WTC11 (cell line): ENCODE measurements at regions not wholly inside any gene's neighbourhood (a gene's known extent, or its start where the extent isn't known, plus 50 kb on each side); places are given as distances from the start of the nearest gene placed in this dataset.

Source experiments
- ATF3 ChIP-seq: sonication (generic); formaldehyde crosslinking; conservative IDR thresholded peaks from 2 replicates; pipeline ENCODE4 v1.8.1; 2022; ENCODE audit warnings: mild to moderate bottlenecking, missing genetic modification reagents
- ELF4 ChIP-seq: sonication (generic); formaldehyde crosslinking; IDR thresholded peaks from 2 replicates; pipeline ENCODE4 v1.8.1; 2022; ENCODE audit warnings: low read depth, mild to moderate bottlenecking, moderate library complexity, missing genetic modification reagents
- GRHL2 ChIP-seq: fragments of 250-450 bp; sonication (Bioruptor Pico); IDR thresholded peaks from 2 replicates; pipeline ENCODE4 v1.8.0; 2022; ENCODE audit warnings: mild to moderate bottlenecking, moderate library complexity; ENCODE audit not compliant: insufficient replicate concordance, severe bottlenecking
- JUN ChIP-seq: sonication (generic); formaldehyde crosslinking; IDR thresholded peaks from 2 replicates; pipeline ENCODE4 v1.8.0; 2023; ENCODE audit warnings: mild to moderate bottlenecking, missing genetic modification reagents
- NR1H2 ChIP-seq: sonication (generic); formaldehyde crosslinking; IDR thresholded peaks from 2 replicates; pipeline ENCODE4 v1.9.0; 2021; ENCODE audit warnings: mild to moderate bottlenecking, moderate library complexity, missing genetic modification reagents
- TP53 ChIP-seq: sonication (generic); formaldehyde crosslinking; IDR thresholded peaks from 2 replicates; pipeline ENCODE4 v1.8.1; 2023; ENCODE audit warnings: mild to moderate bottlenecking, missing genetic modification reagents
- ZBTB21 ChIP-seq: sonication (generic); formaldehyde crosslinking; IDR thresholded peaks from 2 replicates; pipeline ENCODE4 v1.8.1; 2023; ENCODE audit warnings: mild to moderate bottlenecking, missing genetic modification reagents, borderline replicate concordance
- ZNF121 ChIP-seq: sonication (generic); formaldehyde crosslinking; IDR thresholded peaks from 2 replicates; pipeline ENCODE4 v1.8.0; 2023; ENCODE audit warnings: missing genetic modification reagents
- ZSCAN18 ChIP-seq: fragments of 250-450 bp; sonication (Bioruptor Pico); IDR thresholded peaks from 2 replicates; pipeline ENCODE4 v2.1.2; 2022; ENCODE audit warnings: mild to moderate bottlenecking, moderate library complexity
- TF ChIP-seq, protein P1 (sequence below): fragments of 200-600 bp; IDR thresholded peaks from 2 replicates; pipeline ENCODE4 v1.8.0; 2022; ENCODE audit warnings: antibody characterized with exemption
- TF ChIP-seq, protein P2 (sequence below): sonication (generic); formaldehyde crosslinking; IDR thresholded peaks from 2 replicates; pipeline ENCODE4 v1.8.0; 2022; ENCODE audit warnings: mild to moderate bottlenecking, missing genetic modification reagents
- TF ChIP-seq, protein P3 (sequence below): sonication (generic); formaldehyde crosslinking; IDR thresholded peaks from 2 replicates; pipeline ENCODE4 v1.8.1; 2023; ENCODE audit warnings: mild to moderate bottlenecking, missing genetic modification reagents

- no peak for TF ChIP-seq ZBTB21 (CRISPR knock-in tag)
- TF ChIP-seq, protein P1, sequence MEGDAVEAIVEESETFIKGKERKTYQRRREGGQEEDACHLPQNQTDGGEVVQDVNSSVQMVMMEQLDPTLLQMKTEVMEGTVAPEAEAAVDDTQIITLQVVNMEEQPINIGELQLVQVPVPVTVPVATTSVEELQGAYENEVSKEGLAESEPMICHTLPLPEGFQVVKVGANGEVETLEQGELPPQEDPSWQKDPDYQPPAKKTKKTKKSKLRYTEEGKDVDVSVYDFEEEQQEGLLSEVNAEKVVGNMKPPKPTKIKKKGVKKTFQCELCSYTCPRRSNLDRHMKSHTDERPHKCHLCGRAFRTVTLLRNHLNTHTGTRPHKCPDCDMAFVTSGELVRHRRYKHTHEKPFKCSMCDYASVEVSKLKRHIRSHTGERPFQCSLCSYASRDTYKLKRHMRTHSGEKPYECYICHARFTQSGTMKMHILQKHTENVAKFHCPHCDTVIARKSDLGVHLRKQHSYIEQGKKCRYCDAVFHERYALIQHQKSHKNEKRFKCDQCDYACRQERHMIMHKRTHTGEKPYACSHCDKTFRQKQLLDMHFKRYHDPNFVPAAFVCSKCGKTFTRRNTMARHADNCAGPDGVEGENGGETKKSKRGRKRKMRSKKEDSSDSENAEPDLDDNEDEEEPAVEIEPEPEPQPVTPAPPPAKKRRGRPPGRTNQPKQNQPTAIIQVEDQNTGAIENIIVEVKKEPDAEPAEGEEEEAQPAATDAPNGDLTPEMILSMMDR: no peak
- TF ChIP-seq, protein P2, sequence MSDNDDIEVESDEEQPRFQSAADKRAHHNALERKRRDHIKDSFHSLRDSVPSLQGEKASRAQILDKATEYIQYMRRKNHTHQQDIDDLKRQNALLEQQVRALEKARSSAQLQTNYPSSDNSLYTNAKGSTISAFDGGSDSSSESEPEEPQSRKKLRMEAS (CRISPR knock-in tag): no peak
- TF ChIP-seq JUN (CRISPR knock-in tag): no peak
- no peak for TF ChIP-seq ATF3
- TF ChIP-seq ZSCAN18: no peak
- no peak for TF ChIP-seq ZNF121 (CRISPR knock-in tag)
- TF ChIP-seq NR1H2 (CRISPR knock-in tag): no peak
- TF ChIP-seq ELF4 (CRISPR knock-in tag): no peak
- no peak for TF ChIP-seq TP53 (CRISPR knock-in tag)
- no peak for TF ChIP-seq GRHL2 (CRISPR knock-in tag)
- TF ChIP-seq, protein P3, sequence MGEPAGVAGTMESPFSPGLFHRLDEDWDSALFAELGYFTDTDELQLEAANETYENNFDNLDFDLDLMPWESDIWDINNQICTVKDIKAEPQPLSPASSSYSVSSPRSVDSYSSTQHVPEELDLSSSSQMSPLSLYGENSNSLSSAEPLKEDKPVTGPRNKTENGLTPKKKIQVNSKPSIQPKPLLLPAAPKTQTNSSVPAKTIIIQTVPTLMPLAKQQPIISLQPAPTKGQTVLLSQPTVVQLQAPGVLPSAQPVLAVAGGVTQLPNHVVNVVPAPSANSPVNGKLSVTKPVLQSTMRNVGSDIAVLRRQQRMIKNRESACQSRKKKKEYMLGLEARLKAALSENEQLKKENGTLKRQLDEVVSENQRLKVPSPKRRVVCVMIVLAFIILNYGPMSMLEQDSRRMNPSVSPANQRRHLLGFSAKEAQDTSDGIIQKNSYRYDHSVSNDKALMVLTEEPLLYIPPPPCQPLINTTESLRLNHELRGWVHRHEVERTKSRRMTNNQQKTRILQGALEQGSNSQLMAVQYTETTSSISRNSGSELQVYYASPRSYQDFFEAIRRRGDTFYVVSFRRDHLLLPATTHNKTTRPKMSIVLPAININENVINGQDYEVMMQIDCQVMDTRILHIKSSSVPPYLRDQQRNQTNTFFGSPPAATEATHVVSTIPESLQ: no peak
Measured at GRCh38 chr9:79929285-79929684, 357.5 kb downstream of the TLE4 start.
